IMR-90 (cell line): ENCODE measurements at regions not wholly inside any gene's neighbourhood (a gene's known extent, or its start where the extent isn't known, plus 50 kb on each side); places are given as distances from the start of the nearest gene placed in this dataset.

Experiments
- ATAC-seq: fragments of 200-7000 bp; cut with Tn5 transposase; 2 replicates; pipeline ENCODE4 v1.9.1; 2020; ENCODE audit warnings: low read depth, mild to moderate bottlenecking, moderate library complexity
- BruUV-seq: library from RNA; stranded (reverse); fragments of 400-500 nt; replicated peaks from 2 replicates; lab custom pipeline; 2021; lab: Mats Ljungman, UMichigan
- CTCF ChIA-PET: fragments of 300-600 bp; formaldehyde crosslinking; extraction: SDS; loops from one replicate; lab custom pipeline; 2021; ENCODE audit warnings: antibody characterized with exemption; lab: Yijun Ruan, JAX
- POLR2A ChIA-PET: fragments of 300-600 bp; sonication (Branson Sonifier 250); formaldehyde crosslinking; loops from one replicate; lab custom pipeline; 2022; ENCODE audit warnings: antibody characterized with exemption; ENCODE audit not compliant: unreplicated experiment; lab: Charles Lee
- DNase-seq: peaks from one replicate; pipeline ENCODE4 v3.0.0; 2013
- H2AFZ ChIP-seq: replicated peaks from 2 replicates; pipeline ENCODE3; 2013; ENCODE audit warnings: low read length, mild to moderate bottlenecking; ENCODE audit not compliant: poor library complexity
- H2AK5ac ChIP-seq: 2 replicates; pipeline ENCODE4 v1.6.1; 2013; ENCODE audit warnings: low read depth, low read length, inconsistent platforms
- H2AK9ac ChIP-seq: replicated peaks from 2 replicates; pipeline ENCODE3; 2013; ENCODE audit warnings: mild to moderate bottlenecking, low read depth, low read length, moderate library complexity; ENCODE audit not compliant: poor library complexity
- H2BK120ac ChIP-seq: 2 replicates; pipeline ENCODE4 v1.6.1; 2013; ENCODE audit warnings: low read depth, low read length, inconsistent platforms
- H2BK15ac ChIP-seq: 3 replicates; pipeline ENCODE4 v1.6.1; 2013; ENCODE audit warnings: low read depth, low read length, inconsistent platforms
- H2BK20ac ChIP-seq: 2 replicates; pipeline ENCODE4 v1.6.1; 2013; ENCODE audit warnings: low read depth, mild to moderate bottlenecking, inconsistent platforms, low read length, moderate library complexity
- H2BK5ac ChIP-seq: 2 replicates; pipeline ENCODE4 v1.6.1; 2013; ENCODE audit warnings: mild to moderate bottlenecking, low read depth, low read length, inconsistent platforms; ENCODE audit not compliant: poor library complexity, severe bottlenecking
- H3K14ac ChIP-seq: replicated peaks from 2 replicates; pipeline ENCODE4 v1.6.1; 2013; ENCODE audit warnings: low read depth, low read length, inconsistent platforms
- H3K18ac ChIP-seq: 2 replicates; pipeline ENCODE4 v1.6.1; 2013; ENCODE audit warnings: low read depth, low read length, control low read depth
- H3K23ac ChIP-seq: 2 replicates; pipeline ENCODE4 v1.6.1; 2013; ENCODE audit warnings: low read depth, low read length, inconsistent platforms
- H3K27ac ChIP-seq: 2 replicates; pipeline ENCODE4 v1.5.1; 2013; ENCODE audit warnings: mild to moderate bottlenecking, control low read depth, low read length; ENCODE audit not compliant: insufficient read depth
- H3K27me3 ChIP-seq: 2 replicates; pipeline ENCODE4 v1.6.1; 2013; ENCODE audit warnings: low read length; ENCODE audit not compliant: control insufficient read depth, insufficient read depth
- H3K36me3 ChIP-seq: 2 replicates; pipeline ENCODE4 v1.6.1; 2013; ENCODE audit warnings: low read length, mixed read lengths; ENCODE audit not compliant: control insufficient read depth, insufficient read depth
- H3K4ac ChIP-seq: 2 replicates; pipeline ENCODE4 v1.6.1; 2013; ENCODE audit warnings: low read depth, low read length, inconsistent platforms
- H3K4me1 ChIP-seq: 2 replicates; pipeline ENCODE4 v1.6.1; 2013; ENCODE audit warnings: low read length, mixed read lengths; ENCODE audit not compliant: control insufficient read depth, insufficient read depth
- H3K4me2 ChIP-seq: 2 replicates; pipeline ENCODE4 v1.6.1; 2013; ENCODE audit warnings: low read depth, mild to moderate bottlenecking, control low read depth, low read length, moderate library complexity
- H3K4me3 ChIP-seq: 2 replicates; pipeline ENCODE4 v1.5.1; 2013; ENCODE audit warnings: low read depth, mild to moderate bottlenecking, control low read depth, low read length, moderate library complexity; ENCODE audit not compliant: insufficient read depth
- H3K56ac ChIP-seq: 2 replicates; pipeline ENCODE4 v1.6.1; 2013; ENCODE audit warnings: low read length, inconsistent platforms; ENCODE audit not compliant: insufficient read depth; ENCODE audit errors: extremely low read depth
- H3K79me1 ChIP-seq, 2 experiments: 2 replicates each; pipeline ENCODE4 v1.6.1; 2013; ENCODE audit warnings: low read length in 2 of 2, inconsistent platforms in 1 of 2, low read depth in 1 of 2
- H3K9ac ChIP-seq: 2 replicates; pipeline ENCODE4 v1.6.1; 2013; ENCODE audit warnings: low read depth, low read length, control low read depth
- H3K9me1 ChIP-seq: 2 replicates; pipeline ENCODE4 v1.6.1; 2013; ENCODE audit warnings: low read length, inconsistent platforms; ENCODE audit not compliant: insufficient read depth
- H3K9me3 ChIP-seq: 2 replicates; pipeline ENCODE4 v1.6.1; 2013; ENCODE audit warnings: low read length; ENCODE audit not compliant: control insufficient read depth, insufficient read depth
- H4K20me1 ChIP-seq: 2 replicates; pipeline ENCODE4 v1.6.1; 2013; ENCODE audit warnings: low read length, inconsistent platforms; ENCODE audit not compliant: insufficient read depth
- H4K5ac ChIP-seq: 2 replicates; pipeline ENCODE4 v1.6.1; 2013; ENCODE audit warnings: mild to moderate bottlenecking, low read depth, low read length, control low read depth
- H4K8ac ChIP-seq, 2 experiments: 2 replicates each; pipeline ENCODE4 v1.6.1; 2013; ENCODE audit warnings: low read depth in 2 of 2, low read length in 2 of 2, control low read depth in 1 of 2, inconsistent platforms in 1 of 2
- H4K91ac ChIP-seq: 2 replicates; pipeline ENCODE4 v1.6.1; 2013; ENCODE audit warnings: low read depth, low read length, inconsistent platforms; ENCODE audit not compliant: insufficient read depth
- BHLHE40 ChIP-seq: fragments of 150-350 bp; IDR thresholded peaks from 2 replicates; pipeline ENCODE4 v1.6.1; 2016; ENCODE audit warnings: mild to moderate bottlenecking, low read depth, low read length
- CEBPB ChIP-seq: IDR thresholded peaks from 2 replicates; pipeline ENCODE4 v1.6.1; 2012; ENCODE audit warnings: low read depth, low read length, improper control_type of control experiment
- CHD1 ChIP-seq: IDR thresholded peaks from 2 replicates; pipeline ENCODE4 v1.6.1; 2012; ENCODE audit warnings: low read depth, low read length, improper control_type of control experiment
- CTCF ChIP-seq: conservative IDR thresholded peaks from 2 replicates; pipeline ENCODE4 v1.5.1; 2012; ENCODE audit warnings: mild to moderate bottlenecking, low read depth, low read length, improper control_type of control experiment
- ELK1 ChIP-seq: fragments of 150-350 bp; IDR thresholded peaks from 2 replicates; pipeline ENCODE4 v1.6.1; 2016; ENCODE audit warnings: low read depth, mild to moderate bottlenecking, low read length, moderate library complexity, borderline replicate concordance
- FOS ChIP-seq: fragments of 150-350 bp; IDR thresholded peaks from 2 replicates; pipeline ENCODE4 v1.6.1; 2016; ENCODE audit warnings: low read depth, low read length
- MAFK ChIP-seq: IDR thresholded peaks from 2 replicates; pipeline ENCODE4 v1.6.1; 2012; ENCODE audit warnings: low read depth, low read length, improper control_type of control experiment
- MAZ ChIP-seq: IDR thresholded peaks from 2 replicates; pipeline ENCODE4 v1.6.1; 2012; ENCODE audit warnings: low read depth, mild to moderate bottlenecking, low read length, improper control_type of control experiment, moderate library complexity, borderline replicate concordance
- MXI1 ChIP-seq: IDR thresholded peaks from 2 replicates; pipeline ENCODE4 v1.6.1; 2012; ENCODE audit warnings: low read depth, mild to moderate bottlenecking, low read length, moderate library complexity, borderline replicate concordance
- NFE2L2 ChIP-seq: fragments of 150-350 bp; IDR thresholded peaks from 2 replicates; pipeline ENCODE4 v1.6.1; 2016; ENCODE audit warnings: low read depth, mild to moderate bottlenecking, low read length
- POLR2A ChIP-seq: IDR thresholded peaks from 2 replicates; pipeline ENCODE4 v1.6.1; 2012; ENCODE audit warnings: mild to moderate bottlenecking, low read depth, low read length
- RAD21 ChIP-seq: IDR thresholded peaks from 2 replicates; pipeline ENCODE4 v1.6.1; 2012; ENCODE audit warnings: low read length, improper control_type of control experiment
- RCOR1 ChIP-seq: IDR thresholded peaks from 2 replicates; pipeline ENCODE4 v1.6.1; 2012; ENCODE audit warnings: mild to moderate bottlenecking, low read length, improper control_type of control experiment; ENCODE audit not compliant: insufficient replicate concordance
- RFX5 ChIP-seq: IDR thresholded peaks from 2 replicates; pipeline ENCODE4 v1.8.0; 2012; ENCODE audit warnings: low read depth, mild to moderate bottlenecking, low read length, moderate library complexity
- SMC3 ChIP-seq: fragments of 150-350 bp; IDR thresholded peaks from 2 replicates; pipeline ENCODE4 v1.6.1; 2016; ENCODE audit warnings: low read depth, mild to moderate bottlenecking, antibody characterized with exemption, low read length, moderate library complexity
- USF2 ChIP-seq: fragments of 150-350 bp; IDR thresholded peaks from 2 replicates; pipeline ENCODE4 v1.6.1; 2017; ENCODE audit warnings: mild to moderate bottlenecking, antibody characterized with exemption, low read length, low read depth
- WGBS, 2 experiments: methylation state at CpG; one replicate each; pipeline versions ENCODE4 v1.1.5 to v1.1.7; 2013; ENCODE audit warnings: missing lambda C conversion rate in 2 of 2; ENCODE audit not compliant: insufficient read length in 1 of 2; ENCODE audit errors: extremely low coverage in 2 of 2; 5-methylcytosine and 5-hydroxymethylcytosine counted together
- dilution Hi-C: fragments of 300-500 bp; cut with HindIII; formaldehyde crosslinking; loops from one replicate; pipeline ENCODE4 v1.14.3; 2018; ENCODE audit warnings: low sequenced_read_pairs; ENCODE audit not compliant: unreplicated experiment
- in situ Hi-C: fragments of 300-500 bp; cut with MboI; formaldehyde crosslinking; loops from 3 replicates; pipeline ENCODE4 v1.14.3; 2019; ENCODE audit warnings: low sequenced_read_pairs, inconsistent platforms, mixed read lengths
- intact Hi-C: fragments of 100-400 bp; cut with micrococcal nuclease; formaldehyde crosslinking; loops from 2 replicates; pipeline ENCODE4 v1.10.0; 2022

GRCh38 chr4:18638031-18638430 is 616.5 kb upstream of the LCORL start:
- H2AFZ ChIP-seq: no peak overlapping the region

More at GRCh38 chr4:18638031-18638430, 616.5 kb upstream of the LCORL start:
- no peak overlapping the region for H3K9ac ChIP-seq
- H3K9me3 ChIP-seq: no peaks in the 10 kb centered on the region; the same call in 1 of the 2 replicates
- no peak overlapping the region for H3K4me3 ChIP-seq
- no peak overlapping the region for H2BK120ac ChIP-seq
- TF ChIP-seq NFE2L2 (no peak), POLR2A (no peak), RCOR1 (no peak), RAD21 (no peak), BHLHE40 (no peak), MXI1 (no peak), USF2 (no peak), SMC3 (no peak), MAZ (no peak), CTCF (no peak), MAFK (no peak), FOS (no peak), CHD1 (no peak), CEBPB (no peak), RFX5 (no peak), ELK1 (no peak)
- no CpG with 5 or more reads among the region's 4 CpGs for WGBS, 2 experiments
- no peaks in the 10 kb centered on the region for H3K36me3 ChIP-seq
- H3K9me1 ChIP-seq: no peaks in the 10 kb centered on the region
- ChIA-PET POLR2A (no interaction called here), CTCF (no interaction called here)
- H3K23ac ChIP-seq: no peak overlapping the region
- H2AK9ac ChIP-seq: no peak overlapping the region
- intact Hi-C loops (no loop called here), in situ Hi-C loops (no loop called here), dilution Hi-C loops (no loop called here)
- no peaks in the 10 kb centered on the region for H3K27me3 ChIP-seq
- no peak overlapping the region for H3K18ac ChIP-seq
- H4K8ac ChIP-seq: no peak overlapping the region
- no peak overlapping the region for H3K56ac ChIP-seq
- H3K4ac ChIP-seq: no peak overlapping the region
- no peak overlapping the region for H2BK20ac ChIP-seq
- H2BK15ac ChIP-seq: no peak overlapping the region
- H3K4me2 ChIP-seq: no peak overlapping the region
- no peak overlapping the region for H2BK5ac ChIP-seq
- DNase-seq: no peak
- H4K91ac ChIP-seq: no peak overlapping the region
- H3K27ac ChIP-seq: no peak overlapping the region
- H3K4me1 ChIP-seq: no peaks in the 10 kb centered on the region
- no peak for ATAC-seq
- no peak overlapping the region for H3K14ac ChIP-seq
- H4K20me1 ChIP-seq: no peaks in the 10 kb centered on the region
- no TSS peak for BruUV-seq
- no peak overlapping the region for H2AK5ac ChIP-seq
- no peaks in the 10 kb centered on the region for H3K79me1 ChIP-seq
- H4K5ac ChIP-seq: no peak overlapping the region
